SU-DHL-6 (cell line): ENCODE measurements at regions not wholly inside any gene's neighbourhood (a gene's known extent, or its start where the extent isn't known, plus 50 kb on each side); places are given as distances from the start of the nearest gene placed in this dataset.

Experiments used
- H2AFZ ChIP-seq: fragments of 200-600 bp; sonication (generic); 2 replicates; pipeline ENCODE4 v1.6.1; 2014; ENCODE audit warnings: low read depth, mild to moderate bottlenecking, moderate library complexity, mixed read lengths, antibody characterized with exemption, low read length; ENCODE audit not compliant: severe bottlenecking
- H3F3A ChIP-seq: fragments of 200-600 bp; shearing (Covaris generic); 2 replicates; pipeline ENCODE4 v1.6.0; 2016; ENCODE audit warnings: antibody characterized with exemption, mild to moderate bottlenecking; ENCODE audit not compliant: insufficient read depth
- H3K27ac ChIP-seq: fragments of 200-600 bp; sonication (generic); 2 replicates; pipeline ENCODE4 v1.5.1; 2016; ENCODE audit warnings: low read depth, mild to moderate bottlenecking, low read length, moderate library complexity, mixed read lengths
- H3K27me3 ChIP-seq: fragments of 200-600 bp; sonication (generic), shearing (Covaris generic); 2 replicates; pipeline ENCODE4 v1.6.0; 2014; ENCODE audit warnings: mild to moderate bottlenecking, low read length
- H3K36me3 ChIP-seq: fragments of 200-600 bp; sonication (generic); 2 replicates; pipeline ENCODE4 v1.6.1; 2014; ENCODE audit warnings: mild to moderate bottlenecking, low read length, mixed read lengths
- H3K4me2 ChIP-seq: fragments of 300-600, 200-600 bp; shearing (Covaris generic), sonication (generic); 2 replicates; pipeline ENCODE4 v1.6.0; 2014; ENCODE audit warnings: low read length, low read depth, mild to moderate bottlenecking; ENCODE audit not compliant: poor library complexity, severe bottlenecking
- H3K4me3 ChIP-seq: fragments of 200-600 bp; sonication (generic); 2 replicates; pipeline ENCODE4 v1.5.1; 2014; ENCODE audit warnings: antibody characterized with exemption, low read length, mild to moderate bottlenecking, mixed read lengths; ENCODE audit not compliant: insufficient read depth, poor library complexity, severe bottlenecking
- H3K79me2 ChIP-seq: fragments of 200-600 bp; sonication (generic); 2 replicates; pipeline ENCODE4 v1.6.1; 2014; ENCODE audit warnings: mild to moderate bottlenecking, low read length, moderate library complexity; ENCODE audit not compliant: insufficient read depth
- H3K9ac ChIP-seq: fragments of 200-600 bp; sonication (generic); 2 replicates; pipeline ENCODE4 v1.7.0; 2014; ENCODE audit warnings: mild to moderate bottlenecking, low read length
- H3K9me2 ChIP-seq: fragments of 200-600 bp; sonication (generic); replicated peaks from 2 replicates; pipeline ENCODE4 v1.6.1; 2014; ENCODE audit warnings: low read length; ENCODE audit not compliant: insufficient read depth
- H3K9me3 ChIP-seq: fragments of 200-600 bp; sonication (generic); 2 replicates; pipeline ENCODE4 v1.6.1; 2014; ENCODE audit warnings: low read length, mixed read lengths; ENCODE audit not compliant: insufficient read depth
- H4K20me1 ChIP-seq: fragments of 200-600 bp; sonication (generic); 2 replicates; pipeline ENCODE4 v1.6.1; 2014; ENCODE audit warnings: low read depth, mild to moderate bottlenecking, antibody characterized with exemption, low read length, moderate library complexity, mixed read lengths
- EZH2phosphoT487 ChIP-seq: fragments of 200-600 bp; sonication (generic), shearing (Covaris generic); conservative IDR thresholded peaks from 2 replicates; pipeline ENCODE4 v1.6.1; 2018; ENCODE audit warnings: mild to moderate bottlenecking, antibody characterized with exemption, low read length, moderate library complexity, mixed read lengths
- TF ChIP-seq, protein P1 (sequence below): fragments of 200-600 bp; sonication (generic); IDR thresholded peaks from one replicate; pipeline ENCODE4 v1.5.1; 2017; ENCODE audit warnings: antibody characterized with exemption, mild to moderate bottlenecking, low read length, moderate library complexity; ENCODE audit not compliant: insufficient read depth, poor library complexity, severe bottlenecking

DNA sequence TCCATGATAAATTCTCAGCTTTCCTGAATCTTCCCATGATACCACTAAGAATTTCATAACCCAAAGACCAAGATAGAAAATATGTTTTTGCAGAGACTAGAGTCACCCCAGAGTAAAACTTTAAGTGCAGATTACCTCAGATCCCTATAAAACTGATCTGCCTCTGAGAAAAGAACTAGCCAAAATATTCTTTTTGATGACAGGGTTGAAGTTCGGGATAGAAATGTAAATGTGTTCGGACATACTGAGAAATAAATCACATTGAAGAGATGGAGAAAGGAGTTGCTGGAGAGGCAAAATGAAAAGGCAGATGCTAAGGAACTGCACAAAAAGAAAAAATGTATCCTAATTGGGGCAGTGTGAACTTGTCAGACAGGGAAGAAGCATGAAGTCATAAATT, 501.8 kb downstream of the ANKRD50 start:
- Histone ChIP-seq H3K27ac (no peak overlapping the region), H2AFZ (no peak overlapping the region), H3K79me2 (no peaks in the 10 kb centered on the region), H3K9me2 (no peaks in the 10 kb centered on the region), H3K9me3 (no peaks in the 10 kb centered on the region), H3K9ac (no peak overlapping the region), H3K27me3 (no peaks in the 10 kb centered on the region), H3K4me2 (no peak overlapping the region), H3F3A (no peaks in the 10 kb centered on the region), H3K36me3 (no peaks in the 10 kb centered on the region), H4K20me1 (no peaks in the 10 kb centered on the region), H3K4me3 (no peak overlapping the region)
- TF ChIP-seq, protein P1, sequence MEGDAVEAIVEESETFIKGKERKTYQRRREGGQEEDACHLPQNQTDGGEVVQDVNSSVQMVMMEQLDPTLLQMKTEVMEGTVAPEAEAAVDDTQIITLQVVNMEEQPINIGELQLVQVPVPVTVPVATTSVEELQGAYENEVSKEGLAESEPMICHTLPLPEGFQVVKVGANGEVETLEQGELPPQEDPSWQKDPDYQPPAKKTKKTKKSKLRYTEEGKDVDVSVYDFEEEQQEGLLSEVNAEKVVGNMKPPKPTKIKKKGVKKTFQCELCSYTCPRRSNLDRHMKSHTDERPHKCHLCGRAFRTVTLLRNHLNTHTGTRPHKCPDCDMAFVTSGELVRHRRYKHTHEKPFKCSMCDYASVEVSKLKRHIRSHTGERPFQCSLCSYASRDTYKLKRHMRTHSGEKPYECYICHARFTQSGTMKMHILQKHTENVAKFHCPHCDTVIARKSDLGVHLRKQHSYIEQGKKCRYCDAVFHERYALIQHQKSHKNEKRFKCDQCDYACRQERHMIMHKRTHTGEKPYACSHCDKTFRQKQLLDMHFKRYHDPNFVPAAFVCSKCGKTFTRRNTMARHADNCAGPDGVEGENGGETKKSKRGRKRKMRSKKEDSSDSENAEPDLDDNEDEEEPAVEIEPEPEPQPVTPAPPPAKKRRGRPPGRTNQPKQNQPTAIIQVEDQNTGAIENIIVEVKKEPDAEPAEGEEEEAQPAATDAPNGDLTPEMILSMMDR, result no peak

DNA sequence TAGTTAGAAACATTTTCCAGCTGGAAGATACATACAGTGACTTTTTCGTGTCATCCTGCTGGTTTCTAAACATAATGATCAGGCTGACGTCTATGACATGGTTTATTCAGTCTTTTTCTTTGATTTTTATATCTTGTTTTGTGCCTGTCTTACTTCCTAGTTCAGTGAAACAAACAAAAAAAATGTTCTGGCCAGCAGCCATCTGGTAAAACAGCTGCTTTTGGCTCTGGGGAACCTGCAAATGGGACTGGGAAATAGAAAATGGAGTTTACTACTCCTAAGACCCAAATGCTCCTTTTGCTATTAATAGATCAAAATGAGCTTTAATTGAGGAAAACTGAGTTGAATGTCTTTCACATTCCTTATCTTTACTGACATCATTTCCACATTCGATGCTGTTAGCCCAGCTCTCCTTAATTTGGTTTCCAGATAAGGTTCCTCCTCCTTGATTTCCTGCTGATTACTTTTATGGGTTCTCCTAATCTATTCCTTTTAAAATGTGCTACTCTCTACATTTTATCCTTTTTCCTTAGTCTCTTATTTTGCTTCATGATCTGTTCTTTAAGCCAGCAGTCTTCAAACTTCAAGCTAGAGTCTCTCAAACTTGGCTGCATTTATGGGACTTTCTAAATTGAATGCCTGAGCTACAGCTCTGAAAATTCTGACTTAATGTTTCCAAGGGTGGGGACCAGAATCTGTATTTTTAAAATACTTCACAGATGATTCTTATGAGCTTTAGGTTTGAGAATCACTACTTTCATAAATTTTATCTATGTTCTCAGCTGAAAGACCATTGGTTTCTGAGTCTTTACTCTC, 499.5 kb downstream of the ANKRD50 start:
- no peaks in the 10 kb centered on the region for H3K27me3 ChIP-seq
- H3K9ac ChIP-seq, result no peak overlapping the region
- TF ChIP-seq, protein P1, result no peak
- no peak for TF ChIP-seq EZH2phosphoT487
- no peak overlapping the region for H3K27ac ChIP-seq
- H3K9me3 ChIP-seq, result no peaks in the 10 kb centered on the region
- no peaks in the 10 kb centered on the region for H3K36me3 ChIP-seq
- H3K9me2 ChIP-seq, result no peaks in the 10 kb centered on the region
- H3F3A ChIP-seq, result no peaks in the 10 kb centered on the region
- no peak overlapping the region for H3K4me2 ChIP-seq
- H4K20me1 ChIP-seq, result no peaks in the 10 kb centered on the region
- no peak overlapping the region for H3K4me3 ChIP-seq
- no peaks in the 10 kb centered on the region for H3K79me2 ChIP-seq
- H2AFZ ChIP-seq, result no peak overlapping the region

DNA sequence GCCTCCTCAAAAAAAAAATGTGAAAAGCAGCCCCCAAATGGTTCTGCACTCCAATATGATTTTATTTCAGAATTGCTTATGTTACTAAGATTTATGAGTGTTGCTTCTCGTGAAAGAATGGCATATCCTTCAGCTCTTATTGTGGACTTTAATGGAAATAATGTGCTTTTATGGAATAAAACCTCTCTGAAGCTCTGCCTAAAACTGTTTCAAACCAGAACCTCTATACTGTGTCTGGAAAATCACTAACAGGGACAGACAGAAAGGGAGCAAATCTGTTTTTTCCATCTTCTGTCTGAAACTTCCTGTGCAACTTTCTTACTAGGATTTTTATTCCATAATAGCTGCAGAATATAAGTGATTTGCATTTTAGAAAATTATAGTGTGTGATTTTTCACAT, 493.1 kb downstream of the ANKRD50 start:
- Histone ChIP-seq H3K79me2 (no peaks in the 10 kb centered on the region), H3K4me2 (no peak overlapping the region), H3K9ac (no peak overlapping the region)

More for the DNA sequence above, 493.1 kb downstream of the ANKRD50 start:
- Histone ChIP-seq H3K9me2 (no peaks in the 10 kb centered on the region), H3F3A (no peaks in the 10 kb centered on the region), H4K20me1 (no peaks in the 10 kb centered on the region), H3K27ac (no peak overlapping the region), H3K4me3 (no peak overlapping the region), H3K36me3 (no peaks in the 10 kb centered on the region), H3K9me3 (no peaks in the 10 kb centered on the region), H2AFZ (no peak overlapping the region), H3K27me3 (no peaks in the 10 kb centered on the region)
- no peak for TF ChIP-seq EZH2phosphoT487
- TF ChIP-seq, protein P1, result no peak
